Left ventricle myocardium inferior (tissue), 1 donor: ENCODE measurements at regions not wholly inside any gene's neighbourhood (a gene's known extent, or its start where the extent isn't known, plus 50 kb on each side); places are given as distances from the start of the nearest gene placed in this dataset.

ENCODE experiments used
- DNase-seq: peaks from one replicate; pipeline ENCODE4 v3.0.0-alpha.2; 2020
- H3K27ac ChIP-seq: fragments of 200-600 bp; replicated peaks from 2 replicates; pipeline ENCODE4 v1.8.0; 2021
- H3K27me3 ChIP-seq: fragments of 200-600 bp; 2 replicates; pipeline ENCODE4 v1.8.0; 2021; ENCODE audit warnings: low read depth
- H3K36me3 ChIP-seq: fragments of 200-600 bp; 2 replicates; pipeline ENCODE4 v1.8.0; 2021
- H3K4me1 ChIP-seq: fragments of 200-600 bp; 2 replicates; pipeline ENCODE4 v1.8.0; 2021
- H3K4me3 ChIP-seq: fragments of 200-600 bp; 2 replicates; pipeline ENCODE4 v1.8.0; 2021; ENCODE audit warnings: mild to moderate bottlenecking, moderate library complexity
- H3K9me3 ChIP-seq: fragments of 200-600 bp; replicated peaks from 2 replicates; pipeline ENCODE4 v1.8.0; 2021
- intact Hi-C: fragments of 100-400 bp; cut with micrococcal nuclease; formaldehyde crosslinking; loops from one replicate; pipeline ENCODE4 v1.11.0; 2022
- TF ChIP-seq, protein P1 (sequence below): fragments of 200-600 bp; IDR thresholded peaks from 2 replicates; pipeline ENCODE4 v1.8.0; 2021; ENCODE audit warnings: antibody characterized with exemption, mild to moderate bottlenecking, borderline replicate concordance
- donor health status: DM: no; HTN: yes; CAD: no; lungs with severe emphysema.

DNA sequence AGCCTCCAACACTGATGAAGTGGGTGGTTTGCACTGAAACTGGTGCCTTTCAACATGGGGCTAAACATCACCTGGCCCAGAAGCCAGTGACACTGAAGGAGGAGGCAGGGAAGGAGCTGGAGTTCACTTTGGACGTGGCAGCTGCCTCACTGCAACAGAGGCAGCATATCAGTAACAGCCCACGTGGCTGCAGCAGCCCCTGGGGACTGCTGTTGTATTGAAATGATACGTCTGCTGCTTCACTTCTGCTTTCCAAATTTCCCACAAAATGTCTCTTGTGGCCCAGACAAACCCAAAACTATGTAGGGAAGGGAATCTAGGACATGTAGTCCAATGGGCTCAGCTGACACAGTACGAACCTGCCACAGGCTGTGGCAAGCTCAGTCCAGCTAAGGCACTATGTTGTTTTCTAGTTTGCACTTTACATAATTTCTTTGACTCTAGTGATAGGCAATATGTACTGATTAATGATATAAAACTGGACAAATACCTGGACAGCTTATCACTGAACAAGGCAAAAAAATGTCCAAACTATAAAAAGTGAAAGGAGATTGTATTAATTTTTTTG is 84.7 kb upstream of the RAPGEF2 start:
- TF ChIP-seq, protein P1, sequence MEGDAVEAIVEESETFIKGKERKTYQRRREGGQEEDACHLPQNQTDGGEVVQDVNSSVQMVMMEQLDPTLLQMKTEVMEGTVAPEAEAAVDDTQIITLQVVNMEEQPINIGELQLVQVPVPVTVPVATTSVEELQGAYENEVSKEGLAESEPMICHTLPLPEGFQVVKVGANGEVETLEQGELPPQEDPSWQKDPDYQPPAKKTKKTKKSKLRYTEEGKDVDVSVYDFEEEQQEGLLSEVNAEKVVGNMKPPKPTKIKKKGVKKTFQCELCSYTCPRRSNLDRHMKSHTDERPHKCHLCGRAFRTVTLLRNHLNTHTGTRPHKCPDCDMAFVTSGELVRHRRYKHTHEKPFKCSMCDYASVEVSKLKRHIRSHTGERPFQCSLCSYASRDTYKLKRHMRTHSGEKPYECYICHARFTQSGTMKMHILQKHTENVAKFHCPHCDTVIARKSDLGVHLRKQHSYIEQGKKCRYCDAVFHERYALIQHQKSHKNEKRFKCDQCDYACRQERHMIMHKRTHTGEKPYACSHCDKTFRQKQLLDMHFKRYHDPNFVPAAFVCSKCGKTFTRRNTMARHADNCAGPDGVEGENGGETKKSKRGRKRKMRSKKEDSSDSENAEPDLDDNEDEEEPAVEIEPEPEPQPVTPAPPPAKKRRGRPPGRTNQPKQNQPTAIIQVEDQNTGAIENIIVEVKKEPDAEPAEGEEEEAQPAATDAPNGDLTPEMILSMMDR = no peak
- no peak for DNase-seq

DNA sequence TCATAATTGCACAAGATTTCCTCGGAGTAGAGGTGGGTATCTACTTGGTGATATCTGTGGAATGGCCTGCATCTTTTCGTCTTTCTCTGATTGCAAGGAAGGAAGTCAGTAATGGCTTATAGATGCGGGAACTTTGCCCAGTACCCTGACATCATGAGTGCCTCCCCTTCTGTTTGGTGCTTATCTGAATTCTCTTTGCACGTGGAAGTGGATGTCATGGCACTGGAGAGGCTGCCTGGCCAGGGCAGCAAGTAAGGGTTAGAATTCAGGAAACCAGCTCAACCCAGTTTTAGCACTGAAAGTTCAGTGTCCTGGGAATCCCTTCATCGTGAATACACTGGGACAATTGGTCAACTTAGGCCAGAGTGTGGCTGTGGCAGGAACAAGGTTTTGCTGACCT is 83.5 kb upstream of the RAPGEF2 start:
- DNase-seq = no peak

More for the DNA sequence above, 84.7 kb upstream of the RAPGEF2 start:
- no peaks in the 10 kb centered on the region for H3K27me3 ChIP-seq
- H3K9me3 ChIP-seq = no peaks in the 10 kb centered on the region
- H3K4me3 ChIP-seq = no peak overlapping the region
- intact Hi-C loops = no loop called here
- H3K4me1 ChIP-seq = peaks cover 7% of the 10 kb centered on the region
- H3K36me3 ChIP-seq = no peaks in the 10 kb centered on the region
- H3K27ac ChIP-seq = no peak overlapping the region

DNA sequence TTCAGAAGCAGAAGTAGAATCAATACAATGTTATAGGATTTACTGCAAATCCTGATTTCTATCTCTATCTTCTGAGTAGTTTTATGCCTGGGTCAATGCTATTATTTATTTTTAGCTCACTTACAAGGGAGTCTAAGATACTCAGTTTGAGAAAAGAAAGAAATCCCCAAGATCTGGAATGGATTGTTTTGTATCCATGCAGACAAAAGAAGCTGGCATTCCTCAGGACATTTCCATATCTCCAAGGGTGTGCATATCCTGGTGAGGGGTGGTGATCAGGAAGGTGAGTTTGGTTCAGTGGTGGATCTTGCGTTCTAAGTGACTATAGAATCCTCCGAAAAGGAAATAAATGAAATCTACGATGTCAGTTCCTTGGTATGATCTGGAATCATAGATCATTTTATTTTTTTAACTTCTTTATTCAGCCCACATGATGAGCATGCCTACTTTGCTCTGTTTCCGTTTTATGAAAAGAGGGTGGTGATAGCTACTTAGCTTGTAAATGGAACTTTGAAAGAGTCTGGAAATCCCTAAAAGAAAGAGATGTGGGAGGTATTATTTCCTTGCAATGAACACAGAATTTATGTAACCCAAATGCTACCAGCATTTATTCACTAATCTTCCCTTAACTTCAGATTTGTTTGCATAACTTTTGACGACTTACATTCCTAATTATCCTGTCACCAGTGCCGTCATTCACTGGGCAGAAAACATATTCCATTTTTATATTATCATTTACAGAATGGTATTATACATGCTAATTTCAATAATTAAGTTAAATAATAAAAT is 81.1 kb upstream of the RAPGEF2 start:
- intact Hi-C loops = no loop called here
- H3K27ac ChIP-seq = no peak overlapping the region
- H3K27me3 ChIP-seq = no peaks in the 10 kb centered on the region
- H3K9me3 ChIP-seq = no peaks in the 10 kb centered on the region
- no peak for DNase-seq
- H3K4me3 ChIP-seq = no peak overlapping the region
- no peaks in the 10 kb centered on the region for H3K36me3 ChIP-seq
- TF ChIP-seq, protein P1 = no peak
- peaks cover 19% of the 10 kb centered on the region for H3K4me1 ChIP-seq

More for the DNA sequence above, 83.5 kb upstream of the RAPGEF2 start:
- TF ChIP-seq, protein P1 = no peak
- intact Hi-C loops = no loop called here
- Histone ChIP-seq H3K36me3 (no peaks in the 10 kb centered on the region), H3K27me3 (no peaks in the 10 kb centered on the region), H3K4me3 (no peak overlapping the region), H3K9me3 (no peaks in the 10 kb centered on the region), H3K27ac (no peak overlapping the region), H3K4me1 (peaks cover 18% of the 10 kb centered on the region)

DNA sequence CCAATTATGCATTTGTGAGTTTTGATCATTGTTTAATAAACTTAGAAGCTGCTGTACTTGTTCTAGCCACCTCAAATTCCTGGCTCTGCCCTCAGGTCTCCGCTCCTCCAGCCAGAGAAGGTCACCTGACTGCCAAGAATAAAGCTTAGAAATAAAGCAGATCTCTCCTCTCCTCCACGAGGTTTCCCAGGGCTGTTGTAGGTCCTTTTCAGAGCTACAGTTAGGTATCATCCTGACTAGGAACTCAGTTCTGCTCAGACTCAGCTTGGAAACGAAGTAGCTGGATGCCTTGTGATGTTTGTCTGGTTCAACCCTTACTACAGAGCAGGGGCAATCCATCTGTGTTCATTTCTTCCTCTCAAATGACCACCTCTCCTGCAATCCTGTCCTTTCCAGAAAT is 79.1 kb upstream of the RAPGEF2 start:
- Histone ChIP-seq H3K27ac (no peak overlapping the region), H3K27me3 (no peaks in the 10 kb centered on the region), H3K36me3 (no peaks in the 10 kb centered on the region), H3K4me1 (peaks cover 34% of the 10 kb centered on the region), H3K4me3 (no peak overlapping the region), H3K9me3 (no peaks in the 10 kb centered on the region)
- intact Hi-C loops = no loop called here
- DNase-seq = no peak
- TF ChIP-seq, protein P1 = no peak

DNA sequence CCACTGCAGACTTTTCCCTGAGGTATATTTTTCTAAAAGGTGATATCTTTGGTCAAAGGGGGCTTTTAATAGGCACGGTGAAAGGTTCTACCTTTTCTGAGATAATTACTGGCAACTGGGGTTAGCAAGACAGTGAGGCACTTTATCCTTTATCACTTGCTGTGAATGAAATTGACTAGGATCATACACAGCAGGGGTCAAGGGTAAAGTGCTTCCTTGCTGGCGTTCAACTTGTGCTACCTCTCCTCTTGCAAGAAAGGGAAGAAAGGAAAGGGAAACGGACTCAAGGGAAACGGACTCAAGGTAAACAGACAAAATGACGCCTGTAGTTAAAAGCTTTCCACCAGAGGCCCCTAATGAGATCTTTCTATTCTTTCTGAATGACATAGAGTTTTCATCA is 78.6 kb upstream of the RAPGEF2 start:
- no peaks in the 10 kb centered on the region for H3K27me3 ChIP-seq
- intact Hi-C loops = no loop called here

More for the DNA sequence above, 78.6 kb upstream of the RAPGEF2 start:
- DNase-seq = no peak
- H3K27ac ChIP-seq = no peak overlapping the region
- peaks cover 32% of the 10 kb centered on the region for H3K4me1 ChIP-seq
- H3K4me3 ChIP-seq = no peak overlapping the region
- no peaks in the 10 kb centered on the region for H3K9me3 ChIP-seq
- TF ChIP-seq, protein P1 = no peak
- H3K36me3 ChIP-seq = no peaks in the 10 kb centered on the region
